Body of pancreas (tissue), 4 donors: ENCODE measurements at regions not wholly inside any gene's neighbourhood (a gene's known extent, or its start where the extent isn't known, plus 50 kb on each side); places are given as distances from the start of the nearest gene placed in this dataset.

Source experiments
- POLR2A ChIP-seq, 3 donors: fragments of 450-650 bp; IDR thresholded peaks; one replicate each; pipeline ENCODE4 v1.6.1; 2016; ENCODE audit warnings: antibody characterized with exemption in 3 of 3, mild to moderate bottlenecking in 2 of 3
- TF ChIP-seq, protein P1 (sequence below), 7 experiments: fragments of 450-650 bp in 4 of 7; fragments of 200-600 bp in 3 of 7; sonication (generic) in 3 of 7; IDR thresholded peaks; one replicate each; pipeline ENCODE4 v1.5.1; 2016 to 2019; ENCODE audit warnings: antibody characterized with exemption in 7 of 7

DNA sequence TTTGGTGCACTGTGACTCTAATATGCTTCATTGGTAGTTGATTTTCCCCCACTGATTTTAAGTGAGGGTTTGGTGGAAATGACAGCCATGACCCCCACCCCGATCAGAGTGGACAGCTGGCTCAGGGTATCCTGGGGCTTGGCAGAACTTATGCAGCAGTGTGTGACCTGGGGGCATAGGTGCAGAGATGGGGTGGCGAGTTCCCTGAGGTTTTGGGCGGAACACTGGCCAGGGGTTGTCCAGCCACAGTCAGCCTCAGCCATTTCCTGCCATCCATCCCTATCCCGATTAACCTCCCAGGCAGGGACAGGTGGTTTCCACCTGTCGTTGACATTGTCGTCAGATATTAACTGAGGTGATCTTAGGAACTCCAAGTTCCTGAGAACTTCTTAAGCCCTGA, 155.8 kb upstream of the CHST15 start:
- TF ChIP-seq POLR2A (IDR thresholded peaks at IDR 0.05), result no peak
- TF ChIP-seq, protein P1, sequence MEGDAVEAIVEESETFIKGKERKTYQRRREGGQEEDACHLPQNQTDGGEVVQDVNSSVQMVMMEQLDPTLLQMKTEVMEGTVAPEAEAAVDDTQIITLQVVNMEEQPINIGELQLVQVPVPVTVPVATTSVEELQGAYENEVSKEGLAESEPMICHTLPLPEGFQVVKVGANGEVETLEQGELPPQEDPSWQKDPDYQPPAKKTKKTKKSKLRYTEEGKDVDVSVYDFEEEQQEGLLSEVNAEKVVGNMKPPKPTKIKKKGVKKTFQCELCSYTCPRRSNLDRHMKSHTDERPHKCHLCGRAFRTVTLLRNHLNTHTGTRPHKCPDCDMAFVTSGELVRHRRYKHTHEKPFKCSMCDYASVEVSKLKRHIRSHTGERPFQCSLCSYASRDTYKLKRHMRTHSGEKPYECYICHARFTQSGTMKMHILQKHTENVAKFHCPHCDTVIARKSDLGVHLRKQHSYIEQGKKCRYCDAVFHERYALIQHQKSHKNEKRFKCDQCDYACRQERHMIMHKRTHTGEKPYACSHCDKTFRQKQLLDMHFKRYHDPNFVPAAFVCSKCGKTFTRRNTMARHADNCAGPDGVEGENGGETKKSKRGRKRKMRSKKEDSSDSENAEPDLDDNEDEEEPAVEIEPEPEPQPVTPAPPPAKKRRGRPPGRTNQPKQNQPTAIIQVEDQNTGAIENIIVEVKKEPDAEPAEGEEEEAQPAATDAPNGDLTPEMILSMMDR (IDR thresholded peaks at IDR 0.05), result no peak
